ENCODE measurements at regions not wholly inside any gene's neighbourhood (a gene's known extent, or its start where the extent isn't known, plus 50 kb on each side); places are given as distances from the start of the nearest gene placed in this dataset.
A peak's percentile ranks its signal among the peaks of the same experiment; 100 is the strongest.

DNA sequence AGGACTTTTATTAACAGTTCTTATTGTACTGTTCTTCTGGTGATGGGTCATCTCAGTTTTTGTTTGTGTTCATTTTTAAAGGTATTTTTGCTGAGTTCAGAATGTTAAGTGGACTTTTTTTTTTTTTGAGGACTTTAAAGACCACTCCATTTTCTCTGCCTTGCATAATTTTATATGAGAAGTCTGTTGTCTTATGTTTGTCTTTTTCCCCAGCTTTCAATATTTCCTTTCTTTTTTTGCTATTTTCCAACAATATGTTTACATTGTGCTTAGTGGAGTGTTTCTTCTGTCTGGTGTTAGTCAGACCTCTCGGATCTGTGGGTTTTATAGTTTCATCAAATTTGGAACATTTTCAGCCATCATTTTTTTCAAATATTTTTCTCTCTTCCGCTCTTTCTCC is 290.0 kb upstream of the TNRC6C start (continued):
- TF ChIP-seq, protein P1, sequence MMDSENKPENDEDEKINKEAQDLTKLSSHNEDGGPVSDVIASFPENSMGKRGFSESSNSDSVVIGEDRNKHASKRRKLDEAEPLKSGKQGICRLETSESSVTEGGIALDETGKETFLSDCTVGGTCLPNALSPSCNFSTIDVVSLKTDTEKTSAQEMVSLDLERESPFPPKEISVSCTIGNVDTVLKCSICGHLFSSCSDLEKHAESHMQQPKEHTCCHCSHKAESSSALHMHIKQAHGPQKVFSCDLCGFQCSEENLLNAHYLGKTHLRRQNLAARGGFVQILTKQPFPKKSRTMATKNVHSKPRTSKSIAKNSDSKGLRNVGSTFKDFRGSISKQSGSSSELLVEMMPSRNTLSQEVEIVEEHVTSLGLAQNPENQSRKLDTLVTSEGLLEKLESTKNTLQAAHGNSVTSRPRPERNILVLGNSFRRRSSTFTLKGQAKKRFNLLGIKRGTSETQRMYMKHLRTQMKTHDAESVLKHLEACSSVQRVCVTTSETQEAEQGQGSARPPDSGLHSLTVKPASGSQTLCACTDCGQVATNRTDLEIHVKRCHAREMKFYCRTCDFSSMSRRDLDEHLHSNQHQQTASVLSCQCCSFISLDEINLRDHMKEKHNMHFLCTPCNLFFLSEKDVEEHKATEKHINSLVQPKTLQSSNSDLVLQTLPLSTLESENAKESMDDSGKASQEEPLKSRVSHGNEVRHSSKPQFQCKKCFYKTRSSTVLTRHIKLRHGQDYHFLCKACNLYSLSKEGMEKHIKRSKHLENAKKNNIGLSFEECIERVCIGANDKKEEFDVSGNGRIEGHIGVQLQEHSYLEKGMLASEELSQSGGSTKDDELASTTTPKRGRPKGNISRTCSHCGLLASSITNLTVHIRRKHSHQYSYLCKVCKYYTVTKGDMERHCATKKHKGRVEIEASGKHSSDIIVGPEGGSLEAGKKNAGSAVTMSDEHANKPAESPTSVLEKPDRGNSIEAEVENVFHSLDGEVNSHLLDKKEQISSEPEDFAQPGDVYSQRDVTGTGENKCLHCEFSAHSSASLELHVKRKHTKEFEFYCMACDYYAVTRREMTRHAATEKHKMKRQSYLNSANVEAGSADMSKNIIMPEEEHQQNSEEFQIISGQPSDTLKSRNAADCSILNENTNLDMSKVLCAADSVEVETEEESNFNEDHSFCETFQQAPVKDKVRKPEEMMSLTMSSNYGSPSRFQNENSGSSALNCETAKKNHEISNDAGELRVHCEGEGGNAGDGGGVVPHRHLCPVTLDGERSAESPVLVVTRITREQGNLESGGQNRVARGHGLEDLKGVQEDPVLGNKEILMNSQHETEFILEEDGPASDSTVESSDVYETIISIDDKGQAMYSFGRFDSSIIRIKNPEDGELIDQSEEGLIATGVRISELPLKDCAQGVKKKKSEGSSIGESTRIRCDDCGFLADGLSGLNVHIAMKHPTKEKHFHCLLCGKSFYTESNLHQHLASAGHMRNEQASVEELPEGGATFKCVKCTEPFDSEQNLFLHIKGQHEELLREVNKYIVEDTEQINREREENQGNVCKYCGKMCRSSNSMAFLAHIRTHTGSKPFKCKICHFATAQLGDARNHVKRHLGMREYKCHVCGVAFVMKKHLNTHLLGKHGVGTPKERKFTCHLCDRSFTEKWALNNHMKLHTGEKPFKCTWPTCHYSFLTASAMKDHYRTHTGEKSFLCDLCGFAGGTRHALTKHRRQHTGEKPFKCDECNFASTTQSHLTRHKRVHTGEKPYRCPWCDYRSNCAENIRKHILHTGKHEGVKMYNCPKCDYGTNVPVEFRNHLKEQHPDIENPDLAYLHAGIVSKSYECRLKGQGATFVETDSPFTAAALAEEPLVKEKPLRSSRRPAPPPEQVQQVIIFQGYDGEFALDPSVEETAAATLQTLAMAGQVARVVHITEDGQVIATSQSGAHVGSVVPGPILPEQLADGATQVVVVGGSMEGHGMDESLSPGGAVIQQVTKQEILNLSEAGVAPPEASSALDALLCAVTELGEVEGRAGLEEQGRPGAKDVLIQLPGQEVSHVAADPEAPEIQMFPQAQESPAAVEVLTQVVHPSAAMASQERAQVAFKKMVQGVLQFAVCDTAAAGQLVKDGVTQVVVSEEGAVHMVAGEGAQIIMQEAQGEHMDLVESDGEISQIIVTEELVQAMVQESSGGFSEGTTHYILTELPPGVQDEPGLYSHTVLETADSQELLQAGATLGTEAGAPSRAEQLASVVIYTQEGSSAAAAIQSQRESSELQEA (IDR thresholded peaks at IDR 0.05; ENCODE audit: low read depth): no peak
- TF ChIP-seq CBX3 (IDR thresholded peaks at IDR 0.05; ENCODE audit: borderline replicate concordance in 1 of 2, low read length in 2 of 2) (peak in 1 of 2 experiments; percentile 70; a peak in 1 of 3 replicates), KHSRP (IDR thresholded peaks at IDR 0.05) (no peak), ZFP1 (CRISPR knock-in tag; IDR thresholded peaks at IDR 0.05) (no peak), PHTF2 (CRISPR knock-in tag; IDR thresholded peaks at IDR 0.05) (no peak), PPARD (CRISPR knock-in tag; IDR thresholded peaks at IDR 0.05) (no peak), TRIM28 (IDR thresholded peaks at IDR 0.05) (peak; percentile 93), CEBPB (tag; IDR thresholded peaks at IDR 0.05) (no peak), SRSF3 (IDR thresholded peaks at IDR 0.05; ENCODE audit: insufficient read depth, low read length) (no peak), ZNF75A (CRISPR knock-in tag; IDR thresholded peaks at IDR 0.05) (no peak)
- TF ChIP-seq, protein P2, sequence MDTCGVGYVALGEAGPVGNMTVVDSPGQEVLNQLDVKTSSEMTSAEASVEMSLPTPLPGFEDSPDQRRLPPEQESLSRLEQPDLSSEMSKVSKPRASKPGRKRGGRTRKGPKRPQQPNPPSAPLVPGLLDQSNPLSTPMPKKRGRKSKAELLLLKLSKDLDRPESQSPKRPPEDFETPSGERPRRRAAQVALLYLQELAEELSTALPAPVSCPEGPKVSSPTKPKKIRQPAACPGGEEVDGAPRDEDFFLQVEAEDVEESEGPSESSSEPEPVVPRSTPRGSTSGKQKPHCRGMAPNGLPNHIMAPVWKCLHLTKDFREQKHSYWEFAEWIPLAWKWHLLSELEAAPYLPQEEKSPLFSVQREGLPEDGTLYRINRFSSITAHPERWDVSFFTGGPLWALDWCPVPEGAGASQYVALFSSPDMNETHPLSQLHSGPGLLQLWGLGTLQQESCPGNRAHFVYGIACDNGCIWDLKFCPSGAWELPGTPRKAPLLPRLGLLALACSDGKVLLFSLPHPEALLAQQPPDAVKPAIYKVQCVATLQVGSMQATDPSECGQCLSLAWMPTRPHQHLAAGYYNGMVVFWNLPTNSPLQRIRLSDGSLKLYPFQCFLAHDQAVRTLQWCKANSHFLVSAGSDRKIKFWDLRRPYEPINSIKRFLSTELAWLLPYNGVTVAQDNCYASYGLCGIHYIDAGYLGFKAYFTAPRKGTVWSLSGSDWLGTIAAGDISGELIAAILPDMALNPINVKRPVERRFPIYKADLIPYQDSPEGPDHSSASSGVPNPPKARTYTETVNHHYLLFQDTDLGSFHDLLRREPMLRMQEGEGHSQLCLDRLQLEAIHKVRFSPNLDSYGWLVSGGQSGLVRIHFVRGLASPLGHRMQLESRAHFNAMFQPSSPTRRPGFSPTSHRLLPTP (IDR thresholded peaks at IDR 0.05; ENCODE audit: borderline replicate concordance, extremely low read depth, insufficient read length): no peak
- TF ChIP-seq, protein P3, sequence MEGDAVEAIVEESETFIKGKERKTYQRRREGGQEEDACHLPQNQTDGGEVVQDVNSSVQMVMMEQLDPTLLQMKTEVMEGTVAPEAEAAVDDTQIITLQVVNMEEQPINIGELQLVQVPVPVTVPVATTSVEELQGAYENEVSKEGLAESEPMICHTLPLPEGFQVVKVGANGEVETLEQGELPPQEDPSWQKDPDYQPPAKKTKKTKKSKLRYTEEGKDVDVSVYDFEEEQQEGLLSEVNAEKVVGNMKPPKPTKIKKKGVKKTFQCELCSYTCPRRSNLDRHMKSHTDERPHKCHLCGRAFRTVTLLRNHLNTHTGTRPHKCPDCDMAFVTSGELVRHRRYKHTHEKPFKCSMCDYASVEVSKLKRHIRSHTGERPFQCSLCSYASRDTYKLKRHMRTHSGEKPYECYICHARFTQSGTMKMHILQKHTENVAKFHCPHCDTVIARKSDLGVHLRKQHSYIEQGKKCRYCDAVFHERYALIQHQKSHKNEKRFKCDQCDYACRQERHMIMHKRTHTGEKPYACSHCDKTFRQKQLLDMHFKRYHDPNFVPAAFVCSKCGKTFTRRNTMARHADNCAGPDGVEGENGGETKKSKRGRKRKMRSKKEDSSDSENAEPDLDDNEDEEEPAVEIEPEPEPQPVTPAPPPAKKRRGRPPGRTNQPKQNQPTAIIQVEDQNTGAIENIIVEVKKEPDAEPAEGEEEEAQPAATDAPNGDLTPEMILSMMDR (IDR thresholded peaks at IDR 0.05 in 2 of 3, conservative IDR thresholded peaks at IDR 0.05 in 1 of 3; ENCODE audit: insufficient read depth in 2 of 3, low read depth in 1 of 3, low read length in 3 of 3): no peak
- TF ChIP-seq, protein P4, sequence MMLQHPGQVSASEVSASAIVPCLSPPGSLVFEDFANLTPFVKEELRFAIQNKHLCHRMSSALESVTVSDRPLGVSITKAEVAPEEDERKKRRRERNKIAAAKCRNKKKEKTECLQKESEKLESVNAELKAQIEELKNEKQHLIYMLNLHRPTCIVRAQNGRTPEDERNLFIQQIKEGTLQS (IDR thresholded peaks at IDR 0.05): no peak
- TF ChIP-seq, protein P4 (CRISPR knock-in tag; conservative IDR thresholded peaks at IDR 0.05): no peak
